GM19035 (cell line): ENCODE measurements at regions not wholly inside any gene's neighbourhood (a gene's known extent, or its start where the extent isn't known, plus 50 kb on each side); places are given as distances from the start of the nearest gene placed in this dataset.

Experiments
- ATAC-seq: cut with Tn5 transposase; IDR thresholded peaks from one replicate; pipeline ENCODE4 v1.9.1; 2021; ENCODE audit not compliant: unreplicated experiment

GRCh38 chr20:24761220-24762065 is 187.6 kb upstream of the CST7 start:
- ATAC-seq = no peak

- no peak for ATAC-seq
These were observed 186.7 kb upstream of the CST7 start for GRCh38 chr20:24762371-24762770.

GRCh38 chr20:24762791-24763350 is 186.2 kb upstream of the CST7 start:
- no peak for ATAC-seq

GRCh38 chr20:24763386-24764026 is 185.6 kb upstream of the CST7 start:
- ATAC-seq = no peak

- no peak for ATAC-seq
These were observed 184.9 kb upstream of the CST7 start for GRCh38 chr20:24764027-24764793.

GRCh38 chr20:24764794-24765202 is 184.3 kb upstream of the CST7 start:
- ATAC-seq = no peak

- no peak for ATAC-seq
These were observed 183.5 kb upstream of the CST7 start for GRCh38 chr20:24765316-24766142.

GRCh38 chr20:24766143-24766527 is 182.9 kb upstream of the CST7 start:
- ATAC-seq = no peak

GRCh38 chr20:24766826-24767622 is 182.0 kb upstream of the CST7 start:
- ATAC-seq = no peak

GRCh38 chr20:24767623-24768100 is 181.4 kb upstream of the CST7 start:
- no peak for ATAC-seq

GRCh38 chr20:24768201-24768636 is 180.8 kb upstream of the CST7 start:
- no peak for ATAC-seq

- ATAC-seq = no peak
These were observed 180.1 kb upstream of the CST7 start for GRCh38 chr20:24768713-24769601.

- ATAC-seq = no peak
These were observed 179.0 kb upstream of the CST7 start for GRCh38 chr20:24769878-24770627.

- ATAC-seq = no peak
These were observed 178.2 kb upstream of the CST7 start for GRCh38 chr20:24770628-24771541.

- ATAC-seq = no peak
These were observed 177.5 kb upstream of the CST7 start for GRCh38 chr20:24771542-24772061.

GRCh38 chr20:24772667-24773066 is 176.4 kb upstream of the CST7 start:
- ATAC-seq = no peak

- ATAC-seq = no peak
These were observed 175.9 kb upstream of the CST7 start for GRCh38 chr20:24773168-24773567.
